ENCODE measurements at regions not wholly inside any gene's neighbourhood (a gene's known extent, or its start where the extent isn't known, plus 50 kb on each side); places are given as distances from the start of the nearest gene placed in this dataset.

- no peak for DNase-seq (ENCODE audit: low read depth)
- no peak overlapping the region for H3K4me3 ChIP-seq (ENCODE audit: low read length)
- TF ChIP-seq CTCF (conservative IDR thresholded peaks at IDR 0.05; ENCODE audit: low read length) = no peak
These were observed 60.7 kb upstream of the HAND2 start for GRCh38 chr4:173590697-173591096.

GRCh38 chr4:173585876-173586572 is 56.0 kb upstream of the HAND2 start:
- TF ChIP-seq CTCF (conservative IDR thresholded peaks at IDR 0.05; ENCODE audit: low read length) = no peak
- no peak for DNase-seq (ENCODE audit: low read depth)
- no peak overlapping the region for H3K4me3 ChIP-seq (ENCODE audit: low read length)

- H3K4me3 ChIP-seq (ENCODE audit: low read length) = no peak overlapping the region
- no peak for DNase-seq (ENCODE audit: low read depth)
- no peak for TF ChIP-seq CTCF (conservative IDR thresholded peaks at IDR 0.05; ENCODE audit: low read length)
These were observed 54.5 kb upstream of the HAND2 start for GRCh38 chr4:173584506-173584905.
